ENCODE measurements at regions not wholly inside any gene's neighbourhood (a gene's known extent, or its start where the extent isn't known, plus 50 kb on each side); places are given as distances from the start of the nearest gene placed in this dataset.
"Not testable (repeated sequence)": the region's sequence is repeated elsewhere in the genome, so short reads cannot be mapped to it uniquely, and the experiment has no call there.

DNA sequence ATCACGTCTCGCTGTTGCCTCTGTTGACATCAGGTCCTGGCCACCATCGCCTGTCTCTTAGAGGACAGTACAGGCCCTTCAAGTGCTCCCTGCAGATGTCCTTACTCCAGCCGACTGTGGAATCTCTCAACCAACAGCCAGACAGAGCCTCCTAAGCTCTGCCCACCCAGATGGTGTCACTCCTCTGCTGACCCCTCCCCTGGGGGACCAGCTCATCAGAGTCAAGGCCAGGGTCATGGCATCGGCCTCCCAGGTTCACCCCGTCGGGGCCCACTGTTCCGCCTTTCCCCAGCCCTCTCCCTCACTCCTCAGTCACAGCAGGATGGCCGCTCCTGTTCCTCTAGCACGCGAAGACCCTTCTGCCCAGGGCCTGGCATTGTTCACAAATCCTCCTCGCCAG is 157.3 kb upstream of the TMEM132C start:
- TF ChIP-seq, protein P1, sequence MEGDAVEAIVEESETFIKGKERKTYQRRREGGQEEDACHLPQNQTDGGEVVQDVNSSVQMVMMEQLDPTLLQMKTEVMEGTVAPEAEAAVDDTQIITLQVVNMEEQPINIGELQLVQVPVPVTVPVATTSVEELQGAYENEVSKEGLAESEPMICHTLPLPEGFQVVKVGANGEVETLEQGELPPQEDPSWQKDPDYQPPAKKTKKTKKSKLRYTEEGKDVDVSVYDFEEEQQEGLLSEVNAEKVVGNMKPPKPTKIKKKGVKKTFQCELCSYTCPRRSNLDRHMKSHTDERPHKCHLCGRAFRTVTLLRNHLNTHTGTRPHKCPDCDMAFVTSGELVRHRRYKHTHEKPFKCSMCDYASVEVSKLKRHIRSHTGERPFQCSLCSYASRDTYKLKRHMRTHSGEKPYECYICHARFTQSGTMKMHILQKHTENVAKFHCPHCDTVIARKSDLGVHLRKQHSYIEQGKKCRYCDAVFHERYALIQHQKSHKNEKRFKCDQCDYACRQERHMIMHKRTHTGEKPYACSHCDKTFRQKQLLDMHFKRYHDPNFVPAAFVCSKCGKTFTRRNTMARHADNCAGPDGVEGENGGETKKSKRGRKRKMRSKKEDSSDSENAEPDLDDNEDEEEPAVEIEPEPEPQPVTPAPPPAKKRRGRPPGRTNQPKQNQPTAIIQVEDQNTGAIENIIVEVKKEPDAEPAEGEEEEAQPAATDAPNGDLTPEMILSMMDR (IDR thresholded peaks at IDR 0.05; ENCODE audit: borderline replicate concordance, control extremely low read depth, extremely low read depth, insufficient read depth, missing control alignments), result no peak
- in situ Hi-C loops (cut with MboI; ENCODE audit: low sequenced_read_pairs, unreplicated experiment), result no loop called here
- DNase-seq (ENCODE audit: low spot score), result no peak

DNA sequence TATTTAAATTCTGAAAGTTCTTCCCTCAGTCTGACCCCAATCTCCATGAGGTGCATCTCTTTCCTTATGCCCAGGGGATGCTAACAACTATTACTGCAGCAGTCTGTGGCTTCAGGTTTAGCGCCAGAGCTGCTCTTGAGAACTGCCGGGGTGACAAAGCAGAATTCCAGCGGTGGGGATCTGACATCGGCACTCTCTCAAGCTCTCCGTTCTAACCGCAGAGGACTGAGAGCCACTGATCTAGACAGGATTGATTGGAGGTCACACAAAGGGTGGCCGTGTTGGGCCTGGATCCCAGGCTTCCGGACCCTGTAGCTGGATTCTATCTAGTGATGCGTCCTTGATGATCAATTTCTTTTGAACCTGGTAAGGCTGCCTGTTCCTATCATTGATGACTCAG is 155.6 kb upstream of the TMEM132C start:
- TF ChIP-seq, protein P1 (IDR thresholded peaks at IDR 0.05; ENCODE audit: borderline replicate concordance, control extremely low read depth, extremely low read depth, insufficient read depth, missing control alignments), result no peak
- no peak for DNase-seq (ENCODE audit: low spot score)
- in situ Hi-C loops (cut with MboI; ENCODE audit: low sequenced_read_pairs, unreplicated experiment), result no loop called here

DNA sequence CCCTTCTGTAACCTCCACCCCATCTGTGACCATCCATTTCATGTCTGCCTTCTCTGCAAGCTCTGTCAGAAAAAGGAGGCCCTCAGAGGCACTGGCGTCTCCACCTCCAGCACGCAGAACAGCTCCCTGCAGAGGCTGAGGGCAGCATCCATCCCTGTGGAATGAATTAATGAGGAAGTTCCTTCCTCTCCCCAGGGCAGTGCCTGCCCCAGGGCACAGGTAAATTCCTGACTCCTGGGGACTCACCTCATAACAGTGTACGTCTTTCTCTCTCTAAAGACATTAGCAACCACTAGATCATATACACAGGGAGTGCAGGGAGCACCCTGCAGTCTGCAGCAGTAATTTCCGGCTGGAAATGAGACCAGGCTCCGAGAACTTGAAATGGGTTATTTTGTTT is 155.0 kb upstream of the TMEM132C start:
- no peak for DNase-seq (ENCODE audit: low spot score)
- in situ Hi-C loops (cut with MboI; ENCODE audit: low sequenced_read_pairs, unreplicated experiment), result no loop called here
- TF ChIP-seq, protein P1 (IDR thresholded peaks at IDR 0.05; ENCODE audit: borderline replicate concordance, control extremely low read depth, extremely low read depth, insufficient read depth, missing control alignments), result no peak

DNA sequence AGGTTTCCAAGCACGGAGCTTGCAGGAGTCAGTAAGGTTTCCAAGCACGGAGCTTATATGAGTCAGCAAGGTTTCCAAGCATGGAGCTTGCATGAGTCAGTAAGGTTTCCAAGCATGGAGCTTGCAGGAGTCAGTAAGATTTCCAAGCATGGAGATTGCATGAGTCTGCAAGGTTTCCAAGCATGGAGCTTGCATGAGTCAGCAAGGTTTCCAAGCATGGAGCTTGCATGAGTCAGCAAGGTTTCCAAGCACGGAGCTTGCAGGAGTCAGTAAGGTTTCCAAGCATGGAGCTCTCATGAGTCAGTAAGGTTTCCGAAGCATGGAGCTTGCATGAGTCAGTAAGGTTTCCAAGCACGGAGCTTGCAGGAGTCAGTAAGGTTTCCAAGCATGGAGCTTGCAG is 153.7 kb upstream of the TMEM132C start:
- in situ Hi-C loops (cut with MboI; ENCODE audit: low sequenced_read_pairs, unreplicated experiment); DNase-seq (ENCODE audit: low spot score): not testable (repeated sequence)

DNA sequence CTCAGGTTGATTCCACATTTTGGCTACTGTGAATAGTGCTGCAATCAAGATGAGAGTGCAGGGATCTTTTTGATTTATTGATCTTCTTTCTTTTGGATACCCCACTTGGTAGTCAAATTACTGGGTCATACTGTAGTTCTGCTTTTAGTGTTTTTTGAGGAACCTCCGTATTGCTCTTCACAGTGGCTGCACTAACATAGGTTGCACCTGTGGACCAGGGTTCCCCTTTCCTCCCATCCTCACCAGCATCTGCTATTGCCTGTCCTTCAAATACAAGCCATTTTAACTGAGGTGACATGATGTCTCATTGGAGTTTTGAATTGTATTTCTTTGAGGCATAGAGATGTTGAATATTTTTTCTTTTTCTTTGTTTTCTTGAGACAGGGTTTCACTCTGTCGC is 152.5 kb upstream of the TMEM132C start:
- in situ Hi-C loops (cut with MboI; ENCODE audit: low sequenced_read_pairs, unreplicated experiment), result no loop called here
- TF ChIP-seq, protein P1 (IDR thresholded peaks at IDR 0.05; ENCODE audit: borderline replicate concordance, control extremely low read depth, extremely low read depth, insufficient read depth, missing control alignments), result no peak
- no peak for DNase-seq (ENCODE audit: low spot score)

DNA sequence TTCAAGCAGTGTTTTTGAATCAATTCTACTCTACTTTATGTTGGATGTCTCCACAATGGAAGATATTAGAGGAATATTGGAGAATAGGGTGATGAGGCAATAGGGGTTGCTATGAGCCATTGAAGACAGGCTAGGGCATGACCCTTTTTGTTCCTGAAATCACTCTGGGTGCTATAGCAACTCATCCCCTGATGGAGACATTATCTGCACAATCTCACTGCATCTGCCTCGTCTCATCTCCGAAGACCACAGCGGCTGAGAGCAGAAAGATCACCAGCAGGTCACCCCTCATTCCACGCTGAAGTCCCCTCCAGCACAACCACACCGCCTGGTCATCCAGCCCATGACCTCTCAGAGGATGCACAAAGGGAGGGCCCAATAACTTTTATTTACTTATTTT is 150.4 kb upstream of the TMEM132C start:
- TF ChIP-seq, protein P1 (IDR thresholded peaks at IDR 0.05; ENCODE audit: borderline replicate concordance, control extremely low read depth, extremely low read depth, insufficient read depth, missing control alignments), result no peak

DNA sequence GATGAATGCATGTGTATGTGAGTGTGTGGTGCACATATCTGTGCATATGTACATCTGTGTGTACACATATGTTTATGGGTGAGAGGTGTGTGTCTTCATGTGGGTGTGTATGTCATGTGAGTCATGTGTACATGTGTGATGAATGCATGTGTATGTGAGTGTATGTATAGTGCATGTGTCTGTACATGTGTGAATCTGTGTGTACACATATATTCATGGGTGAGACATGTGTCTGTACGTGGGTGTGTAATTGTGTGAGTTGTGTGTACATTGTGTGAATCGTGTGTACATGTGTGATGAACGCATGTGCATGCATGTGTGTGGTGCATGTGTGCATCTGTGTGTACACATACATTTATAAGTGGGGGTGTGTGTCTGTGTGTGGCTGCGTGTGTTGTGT is 146.9 kb upstream of the TMEM132C start:
- TF ChIP-seq, protein P1 (IDR thresholded peaks at IDR 0.05; ENCODE audit: borderline replicate concordance, control extremely low read depth, extremely low read depth, insufficient read depth, missing control alignments), result no peak
- in situ Hi-C loops (cut with MboI; ENCODE audit: low sequenced_read_pairs, unreplicated experiment), result no loop called here
- DNase-seq (ENCODE audit: low spot score), result no peak

More for the DNA sequence above, 150.4 kb upstream of the TMEM132C start:
- in situ Hi-C loops (cut with MboI; ENCODE audit: low sequenced_read_pairs, unreplicated experiment), result no loop called here
- DNase-seq (ENCODE audit: low spot score), result no peak

Measured in GM13976 (cell line).